ENCODE measurements at regions not wholly inside any gene's neighbourhood (a gene's known extent, or its start where the extent isn't known, plus 50 kb on each side); places are given as distances from the start of the nearest gene placed in this dataset.

DNA sequence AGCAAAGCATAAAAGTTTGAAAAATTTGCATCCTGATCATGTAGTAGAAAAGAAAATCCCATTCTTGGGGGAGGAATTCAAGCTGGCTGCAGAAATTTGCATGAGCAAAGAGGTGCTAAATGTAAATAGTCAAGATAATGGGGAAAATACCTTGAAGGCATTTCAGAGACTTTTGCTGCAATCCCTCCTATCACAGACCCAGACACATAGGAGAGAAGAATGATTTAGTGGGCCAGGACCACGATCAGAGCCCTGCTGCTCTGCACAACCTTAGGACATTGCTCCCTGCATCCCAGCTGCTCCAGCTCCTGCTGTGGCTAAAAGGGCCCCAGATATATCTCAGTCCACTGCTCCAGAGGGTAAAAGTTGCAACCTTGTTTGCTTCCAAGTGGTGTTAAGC is 1439.7 kb upstream of the AGA start:
- peaks cover 0 to 2% (median 0%) of the 10 kb centered on the region in 3 donors for H3K9me3 ChIP-seq (ENCODE audit: control insufficient read depth in 2 of 3, insufficient read depth in 1 of 3, low read length in 3 of 3)
- no peak for DNase-seq
- H3K4me1 ChIP-seq (ENCODE audit: control insufficient read depth in 2 of 3, insufficient read depth in 2 of 3, low read depth in 1 of 3, low read length in 3 of 3): no peaks in the 10 kb centered on the region
- no peak for FAIRE-seq
- H3K9ac ChIP-seq (ENCODE audit: low read length in 3 of 3): no peak overlapping the region
- H3K36me3 ChIP-seq (ENCODE audit: control insufficient read depth in 2 of 3, insufficient read depth in 3 of 3, low read length in 3 of 3): no peaks in the 10 kb centered on the region
- TF ChIP-seq, protein P1, sequence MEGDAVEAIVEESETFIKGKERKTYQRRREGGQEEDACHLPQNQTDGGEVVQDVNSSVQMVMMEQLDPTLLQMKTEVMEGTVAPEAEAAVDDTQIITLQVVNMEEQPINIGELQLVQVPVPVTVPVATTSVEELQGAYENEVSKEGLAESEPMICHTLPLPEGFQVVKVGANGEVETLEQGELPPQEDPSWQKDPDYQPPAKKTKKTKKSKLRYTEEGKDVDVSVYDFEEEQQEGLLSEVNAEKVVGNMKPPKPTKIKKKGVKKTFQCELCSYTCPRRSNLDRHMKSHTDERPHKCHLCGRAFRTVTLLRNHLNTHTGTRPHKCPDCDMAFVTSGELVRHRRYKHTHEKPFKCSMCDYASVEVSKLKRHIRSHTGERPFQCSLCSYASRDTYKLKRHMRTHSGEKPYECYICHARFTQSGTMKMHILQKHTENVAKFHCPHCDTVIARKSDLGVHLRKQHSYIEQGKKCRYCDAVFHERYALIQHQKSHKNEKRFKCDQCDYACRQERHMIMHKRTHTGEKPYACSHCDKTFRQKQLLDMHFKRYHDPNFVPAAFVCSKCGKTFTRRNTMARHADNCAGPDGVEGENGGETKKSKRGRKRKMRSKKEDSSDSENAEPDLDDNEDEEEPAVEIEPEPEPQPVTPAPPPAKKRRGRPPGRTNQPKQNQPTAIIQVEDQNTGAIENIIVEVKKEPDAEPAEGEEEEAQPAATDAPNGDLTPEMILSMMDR (IDR thresholded peaks at IDR 0.05; ENCODE audit: borderline replicate concordance, extremely low read depth, insufficient read depth): no peak
- H3K27ac ChIP-seq (ENCODE audit: low read depth in 2 of 2, low read length in 2 of 2): no peak overlapping the region
- H3K27me3 ChIP-seq (ENCODE audit: control insufficient read depth, insufficient read depth, low read length): no peaks in the 10 kb centered on the region
- no peak overlapping the region for H3K4me3 ChIP-seq (ENCODE audit: low read length in 3 of 3)
- intact Hi-C loops (cut with DNase I): no loop called here

GRCh38 chr4:178894126-178894525 is 1451.9 kb upstream of the AGA start:
- Histone ChIP-seq H3K36me3 (ENCODE audit: control insufficient read depth in 2 of 3, insufficient read depth in 3 of 3, low read length in 3 of 3) (no peaks in the 10 kb centered on the region), H3K4me1 (ENCODE audit: control insufficient read depth in 2 of 3, insufficient read depth in 2 of 3, low read depth in 1 of 3, low read length in 3 of 3) (no peaks in the 10 kb centered on the region), H3K9ac (ENCODE audit: low read length in 3 of 3) (no peak overlapping the region), H3K9me3 (ENCODE audit: control insufficient read depth in 2 of 3, insufficient read depth in 1 of 3, low read length in 3 of 3) (no peaks in the 10 kb centered on the region), H3K27ac (ENCODE audit: low read depth in 2 of 2, low read length in 2 of 2) (no peak overlapping the region), H3K27me3 (ENCODE audit: control insufficient read depth, insufficient read depth, low read length) (no peaks in the 10 kb centered on the region), H3K4me3 (ENCODE audit: low read length in 3 of 3) (no peak overlapping the region)
- no peak for DNase-seq
- intact Hi-C loops (cut with DNase I): no loop called here
- TF ChIP-seq, protein P1 (IDR thresholded peaks at IDR 0.05; ENCODE audit: borderline replicate concordance, extremely low read depth, insufficient read depth): no peak
- no peak for FAIRE-seq

- H3K27ac ChIP-seq (ENCODE audit: low read depth in 2 of 2, low read length in 2 of 2): no peak overlapping the region
- DNase-seq (no peak), FAIRE-seq (no peak)
- H3K4me3 ChIP-seq (ENCODE audit: low read length in 3 of 3): no peak overlapping the region
- TF ChIP-seq, protein P1 (IDR thresholded peaks at IDR 0.05; ENCODE audit: borderline replicate concordance, extremely low read depth, insufficient read depth): no peak
- H3K9ac ChIP-seq (ENCODE audit: low read length in 3 of 3): no peak overlapping the region
- H3K9me3 ChIP-seq (ENCODE audit: control insufficient read depth in 2 of 3, insufficient read depth in 1 of 3, low read length in 3 of 3): no peaks in the 10 kb centered on the region
- H3K36me3 ChIP-seq (ENCODE audit: control insufficient read depth in 2 of 3, insufficient read depth in 3 of 3, low read length in 3 of 3): no peaks in the 10 kb centered on the region
- no peaks in the 10 kb centered on the region for H3K4me1 ChIP-seq (ENCODE audit: control insufficient read depth in 2 of 3, insufficient read depth in 2 of 3, low read depth in 1 of 3, low read length in 3 of 3)
- no peaks in the 10 kb centered on the region for H3K27me3 ChIP-seq (ENCODE audit: control insufficient read depth, insufficient read depth, low read length)
- intact Hi-C loops (cut with DNase I): no loop called here
Measured at GRCh38 chr4:178899084-178899483, 1456.8 kb upstream of the AGA start.

DNA sequence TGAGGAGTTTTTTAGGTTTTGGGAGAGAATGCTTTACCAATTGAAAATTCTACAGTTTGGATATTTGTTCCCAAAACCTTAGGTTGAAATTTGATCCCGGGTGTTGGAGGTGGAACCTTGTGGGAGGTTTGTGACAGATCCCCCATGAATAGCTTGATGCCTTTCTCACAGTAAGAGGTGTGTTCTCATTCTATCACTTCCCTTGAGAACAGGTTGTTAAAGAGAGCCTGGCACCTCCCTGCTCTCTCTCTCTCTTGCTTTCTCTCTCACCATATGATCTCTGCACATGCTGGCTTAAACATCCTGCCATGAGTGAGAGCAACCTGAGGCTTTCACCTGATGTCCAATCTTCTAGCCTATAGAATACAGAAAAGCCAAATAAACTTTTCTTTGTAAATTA is 1475.5 kb upstream of the AGA start:
- FAIRE-seq (no peak), DNase-seq (no peak)
- no peaks in the 10 kb centered on the region for H3K27me3 ChIP-seq (ENCODE audit: control insufficient read depth, insufficient read depth, low read length)
- intact Hi-C loops (cut with DNase I): no loop called here
- H3K4me1 ChIP-seq (ENCODE audit: control insufficient read depth in 2 of 3, insufficient read depth in 2 of 3, low read depth in 1 of 3, low read length in 3 of 3): no peaks in the 10 kb centered on the region
- TF ChIP-seq, protein P1 (IDR thresholded peaks at IDR 0.05; ENCODE audit: borderline replicate concordance, extremely low read depth, insufficient read depth): no peak
- H3K9ac ChIP-seq (ENCODE audit: low read length in 3 of 3): no peak overlapping the region
- H3K9me3 ChIP-seq (ENCODE audit: control insufficient read depth in 2 of 3, insufficient read depth in 1 of 3, low read length in 3 of 3): no peaks in the 10 kb centered on the region
- no peak overlapping the region for H3K4me3 ChIP-seq (ENCODE audit: low read length in 3 of 3)
- no peak overlapping the region for H3K27ac ChIP-seq (ENCODE audit: low read depth in 2 of 2, low read length in 2 of 2)
- H3K36me3 ChIP-seq (ENCODE audit: control insufficient read depth in 2 of 3, insufficient read depth in 3 of 3, low read length in 3 of 3): no peaks in the 10 kb centered on the region

Data from kidney (tissue), 13 donors.